Ramos (cell line): ENCODE measurements at regions not wholly inside any gene's neighbourhood (a gene's known extent, or its start where the extent isn't known, plus 50 kb on each side); places are given as distances from the start of the nearest gene placed in this dataset.
"Not testable (repeated sequence)": the region's sequence is repeated elsewhere in the genome, so short reads cannot be mapped to it uniquely, and the experiment has no call there.

Source experiments
- in situ Hi-C: fragments of 300-500 bp; cut with MboI; formaldehyde crosslinking; loops from one replicate; pipeline ENCODE4 v1.14.3; 2022; ENCODE audit warnings: low sequenced_read_pairs; ENCODE audit not compliant: unreplicated experiment

DNA sequence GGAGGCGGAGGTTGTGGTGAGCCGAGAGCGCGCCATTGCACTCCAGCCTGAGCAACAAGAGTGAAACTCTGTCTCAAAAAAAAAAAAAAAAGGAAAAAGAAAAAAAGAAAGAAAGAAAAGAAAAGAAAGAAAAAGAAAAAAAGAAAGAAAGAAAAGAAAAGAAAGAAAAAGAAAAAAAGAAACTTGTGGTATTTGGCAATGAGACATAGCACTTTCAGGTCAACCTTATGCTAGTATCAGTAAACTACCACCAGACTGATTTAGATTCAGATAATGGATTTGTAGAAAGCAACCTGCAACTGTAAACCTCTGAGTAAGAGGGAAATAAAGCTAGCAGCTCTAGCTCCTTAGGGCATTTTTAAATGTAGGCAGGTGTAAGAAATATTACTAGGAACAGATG lies 144.0 kb upstream of the ZNF608 start:
- in situ Hi-C loops = not testable (repeated sequence)

DNA sequence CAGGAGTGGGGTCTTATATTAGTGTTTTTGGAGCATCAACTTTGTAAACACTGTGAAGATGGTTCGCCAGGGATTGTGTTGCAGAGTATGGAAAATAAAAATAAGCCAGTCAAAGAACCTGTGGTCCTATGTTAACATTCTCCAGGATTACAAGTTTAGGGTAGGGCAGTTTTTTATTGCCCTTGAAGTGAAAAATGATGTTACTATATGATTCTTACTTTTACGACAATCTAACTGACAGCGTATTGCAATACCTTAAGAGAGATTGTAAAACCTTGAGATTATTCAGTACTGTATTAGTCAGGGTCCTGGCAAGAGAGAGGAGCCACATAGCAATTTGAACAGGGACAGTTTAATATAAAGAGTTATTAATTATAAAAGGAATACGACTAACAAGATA lies 144.7 kb upstream of the ZNF608 start:
- in situ Hi-C loops = no loop called here

DNA sequence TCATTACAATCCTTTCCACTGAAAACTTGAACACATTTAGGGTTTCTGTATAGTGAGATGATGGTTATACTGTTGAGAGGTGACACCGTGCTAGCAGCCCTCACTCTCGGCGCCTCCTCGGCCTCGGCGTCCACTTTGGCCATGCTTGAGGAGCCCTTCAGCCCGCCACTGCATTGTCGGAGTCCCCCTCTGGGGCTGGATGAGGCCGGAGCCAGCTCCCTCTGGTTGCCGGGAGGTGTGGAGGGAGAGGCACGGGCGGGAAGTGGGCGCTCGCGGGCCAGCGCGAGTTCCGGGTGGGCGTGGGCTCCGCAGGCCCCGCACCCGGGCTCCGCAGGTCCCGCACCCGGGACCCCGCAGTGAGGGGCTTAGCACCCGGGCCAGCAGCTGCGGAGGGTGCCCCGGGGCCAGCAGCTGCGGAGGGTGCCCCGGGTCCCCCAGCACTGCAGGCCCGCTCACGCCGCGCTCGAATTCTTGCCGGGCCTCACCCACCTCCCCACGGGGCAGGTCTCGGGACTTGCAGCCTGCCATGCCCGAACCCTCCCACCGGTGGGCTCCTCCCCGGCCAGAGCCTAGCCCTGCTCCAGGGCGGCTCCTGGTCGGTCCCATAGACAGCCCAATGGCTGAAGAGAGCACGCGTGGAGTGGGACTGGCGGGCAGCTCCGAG lies 145.9 kb upstream of the ZNF608 start:
- in situ Hi-C loops = no loop called here

DNA sequence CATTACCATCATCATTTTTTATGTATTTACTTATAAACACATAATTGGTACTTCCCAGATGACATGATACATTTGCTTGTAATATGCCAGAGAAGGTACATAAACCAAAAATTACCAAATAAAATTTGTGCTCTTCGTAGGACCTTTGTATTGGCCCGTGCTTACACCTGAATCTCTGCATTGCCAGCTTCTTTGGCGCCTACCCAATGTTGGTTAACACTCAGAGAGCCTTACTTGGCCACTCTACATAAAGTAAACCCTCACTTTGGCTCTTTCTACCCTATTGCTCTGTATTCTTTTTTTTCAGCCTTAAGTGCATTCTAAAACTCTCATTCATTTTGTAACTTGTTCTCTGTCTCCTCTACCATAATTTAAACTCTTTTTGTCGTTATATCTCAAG lies 148.1 kb upstream of the ZNF608 start:
- in situ Hi-C loops = no loop called here

GRCh38 chr5:124895236-124895635 lies 148.8 kb upstream of the ZNF608 start:
- in situ Hi-C loops = no loop called here

DNA sequence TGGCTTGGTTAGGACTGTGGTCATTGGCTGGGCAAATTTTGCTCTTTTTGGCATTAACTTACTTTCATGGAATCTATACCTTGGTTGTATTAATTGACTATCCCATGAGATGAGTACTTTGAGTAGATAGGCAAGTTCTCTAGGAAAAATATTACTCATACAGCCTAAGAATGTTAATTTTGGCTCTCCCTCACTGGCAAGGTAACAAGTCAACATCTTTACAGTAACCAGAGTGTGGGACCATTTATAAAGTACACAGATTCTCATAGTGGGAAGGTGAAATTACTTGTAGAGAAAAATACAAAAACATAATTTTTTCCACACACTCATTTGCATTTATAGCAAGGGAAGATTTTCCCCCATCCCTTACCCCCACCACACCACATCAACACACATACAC lies 154.6 kb upstream of the ZNF608 start:
- in situ Hi-C loops = no loop called here

- in situ Hi-C loops = no loop called here
These were observed 155.8 kb upstream of the ZNF608 start for GRCh38 chr5:124902097-124902821.

GRCh38 chr5:124905256-124906130 lies 159.1 kb upstream of the ZNF608 start:
- in situ Hi-C loops = no loop called here

- in situ Hi-C loops = no loop called here
These were observed 160.1 kb upstream of the ZNF608 start for GRCh38 chr5:124906339-124907097.

GRCh38 chr5:124907098-124907644 lies 160.7 kb upstream of the ZNF608 start:
- in situ Hi-C loops = no loop called here

GRCh38 chr5:124908581-124909451 lies 162.4 kb upstream of the ZNF608 start:
- in situ Hi-C loops = no loop called here

GRCh38 chr5:124909734-124910133 lies 163.3 kb upstream of the ZNF608 start:
- in situ Hi-C loops = no loop called here

DNA sequence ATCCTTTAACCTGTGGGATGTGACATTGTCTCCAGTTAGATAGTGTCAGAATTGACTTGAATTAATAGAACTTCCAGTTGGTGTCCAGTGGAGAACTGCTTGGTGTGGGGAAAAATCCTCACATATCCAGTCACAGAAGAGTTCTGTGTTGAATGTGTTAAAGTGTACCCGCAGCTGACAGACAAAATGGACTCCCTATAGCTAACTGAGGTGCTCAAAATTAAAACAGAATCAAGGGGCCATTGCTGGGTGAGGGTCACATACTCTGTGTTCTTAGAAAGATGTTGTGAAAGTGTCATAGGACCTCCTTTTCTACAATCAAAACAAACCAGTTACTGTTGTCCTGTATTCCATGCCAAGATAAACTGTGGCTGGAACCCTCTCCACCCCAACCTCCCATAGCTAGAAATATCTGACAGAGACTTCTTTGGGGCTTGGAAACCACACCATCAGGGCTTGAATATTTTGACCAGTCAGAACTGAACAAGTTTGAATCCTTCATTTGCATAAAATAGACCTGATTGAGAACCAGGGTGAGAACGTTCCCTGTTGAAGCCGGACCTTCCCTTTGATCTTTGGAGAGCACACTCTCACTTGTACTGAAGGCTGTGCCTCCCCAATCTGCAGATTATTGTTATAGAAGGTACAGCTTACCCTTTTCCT lies 164.0 kb upstream of the ZNF608 start:
- in situ Hi-C loops = no loop called here

- in situ Hi-C loops = no loop called here
These were observed 166.3 kb upstream of the ZNF608 start for GRCh38 chr5:124912638-124913328.

DNA sequence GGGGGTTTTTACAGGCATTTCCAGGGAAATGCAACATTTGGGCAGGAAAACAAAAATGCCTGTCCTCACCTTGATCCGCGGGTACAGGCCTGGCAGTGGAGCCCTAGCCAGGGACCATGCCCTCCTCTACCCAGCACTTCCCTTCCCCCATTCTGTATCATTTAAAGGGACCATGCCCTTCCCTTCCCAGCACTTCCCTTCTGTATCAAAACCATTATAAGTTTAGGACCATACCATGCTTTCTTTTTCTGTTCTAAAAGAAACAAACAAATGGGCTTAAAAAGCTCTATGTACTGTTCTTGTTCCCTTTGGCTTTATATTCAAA lies 166.9 kb upstream of the ZNF608 start:
- in situ Hi-C loops = no loop called here

DNA sequence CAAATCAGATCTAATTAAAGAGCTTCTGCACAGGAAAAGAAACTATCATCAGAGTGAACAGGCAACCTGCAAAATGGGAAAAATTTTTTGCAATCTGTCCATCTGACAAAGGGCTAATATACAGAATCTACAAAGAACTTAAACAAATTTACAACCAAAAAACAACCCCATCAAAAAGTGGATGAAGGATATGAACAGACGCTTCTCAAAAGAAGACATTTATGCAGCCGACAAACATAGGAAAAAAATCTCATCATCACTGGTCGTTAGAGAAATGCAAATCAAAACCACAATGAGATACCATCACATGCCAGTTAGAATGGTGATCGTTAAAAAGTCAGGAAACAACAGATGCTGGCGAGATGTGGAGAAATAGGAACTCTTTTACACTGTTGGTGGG lies 169.9 kb upstream of the ZNF608 start:
- in situ Hi-C loops = not testable (repeated sequence)

DNA sequence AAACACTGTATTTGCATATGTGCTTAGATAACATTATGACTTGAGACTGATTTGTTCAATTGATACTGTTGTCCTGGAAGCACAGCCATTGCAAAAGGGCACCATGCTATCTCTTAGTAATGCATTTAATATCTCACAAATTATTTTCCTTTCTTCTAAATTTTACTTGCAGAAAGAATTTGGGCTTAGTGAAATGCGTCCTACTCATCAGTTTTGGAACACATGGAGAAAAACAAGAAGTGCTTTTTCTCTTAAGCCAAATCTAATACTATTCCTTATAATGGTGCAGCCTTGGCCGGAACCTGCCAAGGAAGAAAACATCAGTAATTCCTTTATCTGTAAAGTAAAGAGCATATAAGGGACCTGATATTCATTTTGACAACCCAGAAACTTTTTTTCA lies 172.2 kb upstream of the ZNF608 start:
- in situ Hi-C loops = no loop called here

- in situ Hi-C loops = no loop called here
These were observed 172.6 kb upstream of the ZNF608 start for GRCh38 chr5:124919076-124919475.
